ENCODE measurements at regions not wholly inside any gene's neighbourhood (a gene's known extent, or its start where the extent isn't known, plus 50 kb on each side); places are given as distances from the start of the nearest gene placed in this dataset.

GRCh38 chr6:113115196-113115595, 741.9 kb upstream of the MARCKS start:
- DNase-seq, result no peak

- no peak for DNase-seq
These were observed 736.9 kb upstream of the MARCKS start for GRCh38 chr6:113120224-113120581.

- no peak for DNase-seq
These were observed 736.4 kb upstream of the MARCKS start for GRCh38 chr6:113120582-113121285.

- no peak for DNase-seq
These were observed 735.6 kb upstream of the MARCKS start for GRCh38 chr6:113121571-113121970.

GRCh38 chr6:113122060-113122459, 735.1 kb upstream of the MARCKS start:
- DNase-seq, result no peak

- DNase-seq, result no peak
These were observed 731.5 kb upstream of the MARCKS start for GRCh38 chr6:113125626-113126025.

GRCh38 chr6:113127786-113128419, 729.2 kb upstream of the MARCKS start:
- DNase-seq, result no peak

- DNase-seq, result no peak
These were observed 728.5 kb upstream of the MARCKS start for GRCh38 chr6:113128661-113129060.

- DNase-seq, result no peak
These were observed 727.2 kb upstream of the MARCKS start for GRCh38 chr6:113129991-113130390.

GRCh38 chr6:113137426-113137825, 719.7 kb upstream of the MARCKS start:
- DNase-seq, result no peak

GRCh38 chr6:113140721-113141120, 716.4 kb upstream of the MARCKS start:
- no peak for DNase-seq

- no peak for DNase-seq
These were observed 715.2 kb upstream of the MARCKS start for GRCh38 chr6:113141901-113142300.

GRCh38 chr6:113142671-113143174, 714.4 kb upstream of the MARCKS start:
- no peak for DNase-seq

GRCh38 chr6:113143206-113143605, 713.9 kb upstream of the MARCKS start:
- DNase-seq, result no peak

- no peak for DNase-seq
These were observed 713.0 kb upstream of the MARCKS start for GRCh38 chr6:113144117-113144516.

- DNase-seq, result no peak
These were observed 710.3 kb upstream of the MARCKS start for GRCh38 chr6:113146878-113147277.

- no peak for DNase-seq
These were observed 709.6 kb upstream of the MARCKS start for GRCh38 chr6:113147544-113147943.

- no peak for DNase-seq
These were observed 708.6 kb upstream of the MARCKS start for GRCh38 chr6:113148566-113148965.

GRCh38 chr6:113149511-113149910, 707.6 kb upstream of the MARCKS start:
- DNase-seq, result no peak

GRCh38 chr6:113160306-113161017, 696.7 kb upstream of the MARCKS start:
- DNase-seq, result no peak

- DNase-seq, result no peak
These were observed 696.2 kb upstream of the MARCKS start for GRCh38 chr6:113161018-113161315.

GRCh38 chr6:113162739-113163138, 694.4 kb upstream of the MARCKS start:
- DNase-seq, result no peak

- DNase-seq, result no peak
These were observed 689.1 kb upstream of the MARCKS start for GRCh38 chr6:113168057-113168456.

GRCh38 chr6:113169484-113169883, 687.7 kb upstream of the MARCKS start:
- no peak for DNase-seq

All from NCI-H187 treated with DMSO at 0.1 percent for 48 hours (cell line).